ENCODE measurements at regions not wholly inside any gene's neighbourhood (a gene's known extent, or its start where the extent isn't known, plus 50 kb on each side); places are given as distances from the start of the nearest gene placed in this dataset.

GRCh38 chr17:72046178-72046577 is 74.6 kb upstream of the SOX9 start:
- Histone ChIP-seq H3K27me3 (ENCODE audit: control insufficient read depth in 2 of 2, insufficient read depth in 1 of 2, low read length in 1 of 2) (no peaks in the 10 kb centered on the region), H3K27ac (ENCODE audit: low read depth in 1 of 2, low read length in 1 of 2) (no peak overlapping the region), H3K4me1 (ENCODE audit: control insufficient read depth in 2 of 2, insufficient read depth in 2 of 2, low read length in 2 of 2) (no peaks in the 10 kb centered on the region), H3K36me3 (ENCODE audit: control insufficient read depth in 2 of 2, insufficient read depth in 2 of 2, low read length in 1 of 2) (no peaks in the 10 kb centered on the region), H3K9me3 (ENCODE audit: control insufficient read depth in 2 of 2, insufficient read depth in 1 of 2, low read length in 1 of 2) (no peaks in the 10 kb centered on the region), H3K4me3 (ENCODE audit: low read length in 2 of 2) (no peak overlapping the region)
- no peak for DNase-seq (ENCODE audit: low read depth in 6 of 9, low spot score in 9 of 9)
- WGBS, result 86% methylated on average over 3 of the region's 3 CpGs

- WGBS, result 87% methylated on average over 14 of the region's 14 CpGs
- Histone ChIP-seq H3K36me3 (ENCODE audit: control insufficient read depth in 2 of 2, insufficient read depth in 2 of 2, low read length in 1 of 2) (no peaks in the 10 kb centered on the region), H3K4me3 (ENCODE audit: low read length in 2 of 2) (no peak overlapping the region), H3K4me1 (ENCODE audit: control insufficient read depth in 2 of 2, insufficient read depth in 2 of 2, low read length in 2 of 2) (no peaks in the 10 kb centered on the region), H3K9me3 (ENCODE audit: control insufficient read depth in 2 of 2, insufficient read depth in 1 of 2, low read length in 1 of 2) (no peaks in the 10 kb centered on the region), H3K27ac (ENCODE audit: low read depth in 1 of 2, low read length in 1 of 2) (no peak overlapping the region), H3K27me3 (ENCODE audit: control insufficient read depth in 2 of 2, insufficient read depth in 1 of 2, low read length in 1 of 2) (no peaks in the 10 kb centered on the region)
- no peak for DNase-seq (ENCODE audit: low read depth in 6 of 9, low spot score in 9 of 9)
Measured at GRCh38 chr17:72046643-72047612, 73.9 kb upstream of the SOX9 start.

- DNase-seq (ENCODE audit: low read depth in 6 of 9, low spot score in 9 of 9), result no peak
- Histone ChIP-seq H3K27ac (ENCODE audit: low read depth in 1 of 2, low read length in 1 of 2) (no peak overlapping the region), H3K36me3 (ENCODE audit: control insufficient read depth in 2 of 2, insufficient read depth in 2 of 2, low read length in 1 of 2) (no peaks in the 10 kb centered on the region), H3K27me3 (ENCODE audit: control insufficient read depth in 2 of 2, insufficient read depth in 1 of 2, low read length in 1 of 2) (no peaks in the 10 kb centered on the region), H3K9me3 (ENCODE audit: control insufficient read depth in 2 of 2, insufficient read depth in 1 of 2, low read length in 1 of 2) (no peaks in the 10 kb centered on the region), H3K4me1 (ENCODE audit: control insufficient read depth in 2 of 2, insufficient read depth in 2 of 2, low read length in 2 of 2) (no peaks in the 10 kb centered on the region), H3K4me3 (ENCODE audit: low read length in 2 of 2) (no peak overlapping the region)
- 91% methylated on average over 2 of the region's 2 CpGs for WGBS
Measured at GRCh38 chr17:72049914-72050313, 70.9 kb upstream of the SOX9 start.

- H3K9me3 ChIP-seq (ENCODE audit: control insufficient read depth in 2 of 2, insufficient read depth in 1 of 2, low read length in 1 of 2), result no peaks in the 10 kb centered on the region
- 38% methylated on average over 11 of the region's 11 CpGs for WGBS
- no peak overlapping the region for H3K27ac ChIP-seq (ENCODE audit: low read depth in 1 of 2, low read length in 1 of 2)
- H3K4me1 ChIP-seq (ENCODE audit: control insufficient read depth in 2 of 2, insufficient read depth in 2 of 2, low read length in 2 of 2), result no peaks in the 10 kb centered on the region
- no peak for DNase-seq (ENCODE audit: low read depth in 6 of 9, low spot score in 9 of 9)
- no peaks in the 10 kb centered on the region for H3K27me3 ChIP-seq (ENCODE audit: control insufficient read depth in 2 of 2, insufficient read depth in 1 of 2, low read length in 1 of 2)
- H3K4me3 ChIP-seq (ENCODE audit: low read length in 2 of 2), result no peak overlapping the region
- H3K36me3 ChIP-seq (ENCODE audit: control insufficient read depth in 2 of 2, insufficient read depth in 2 of 2, low read length in 1 of 2), result no peaks in the 10 kb centered on the region
Measured at GRCh38 chr17:72053036-72053435, 67.8 kb upstream of the SOX9 start.

GRCh38 chr17:72053449-72053848 is 67.4 kb upstream of the SOX9 start:
- Histone ChIP-seq H3K27ac (ENCODE audit: low read depth in 1 of 2, low read length in 1 of 2) (no peak overlapping the region), H3K36me3 (ENCODE audit: control insufficient read depth in 2 of 2, insufficient read depth in 2 of 2, low read length in 1 of 2) (no peaks in the 10 kb centered on the region), H3K4me1 (ENCODE audit: control insufficient read depth in 2 of 2, insufficient read depth in 2 of 2, low read length in 2 of 2) (no peaks in the 10 kb centered on the region), H3K27me3 (ENCODE audit: control insufficient read depth in 2 of 2, insufficient read depth in 1 of 2, low read length in 1 of 2) (no peaks in the 10 kb centered on the region), H3K4me3 (ENCODE audit: low read length in 2 of 2) (no peak overlapping the region), H3K9me3 (ENCODE audit: control insufficient read depth in 2 of 2, insufficient read depth in 1 of 2, low read length in 1 of 2) (no peaks in the 10 kb centered on the region)
- 19% methylated on average over 12 of the region's 12 CpGs for WGBS
- no peak for DNase-seq (ENCODE audit: low read depth in 6 of 9, low spot score in 9 of 9)

- no peaks in the 10 kb centered on the region for H3K36me3 ChIP-seq (ENCODE audit: control insufficient read depth in 2 of 2, insufficient read depth in 2 of 2, low read length in 1 of 2)
- 97% methylated on average over 4 of the region's 4 CpGs for WGBS
- no peaks in the 10 kb centered on the region for H3K9me3 ChIP-seq (ENCODE audit: control insufficient read depth in 2 of 2, insufficient read depth in 1 of 2, low read length in 1 of 2)
- DNase-seq (ENCODE audit: low read depth in 6 of 9, low spot score in 9 of 9), result no peak
- H3K27ac ChIP-seq (ENCODE audit: low read depth in 1 of 2, low read length in 1 of 2), result no peak overlapping the region
- H3K27me3 ChIP-seq (ENCODE audit: control insufficient read depth in 2 of 2, insufficient read depth in 1 of 2, low read length in 1 of 2), result no peaks in the 10 kb centered on the region
- no peak overlapping the region for H3K4me3 ChIP-seq (ENCODE audit: low read length in 2 of 2)
- no peaks in the 10 kb centered on the region for H3K4me1 ChIP-seq (ENCODE audit: control insufficient read depth in 2 of 2, insufficient read depth in 2 of 2, low read length in 2 of 2)
Measured at GRCh38 chr17:72056155-72056554, 64.7 kb upstream of the SOX9 start.

GRCh38 chr17:72056727-72057290 is 64.0 kb upstream of the SOX9 start:
- H3K4me3 ChIP-seq (ENCODE audit: low read length in 2 of 2), result no peak overlapping the region
- H3K36me3 ChIP-seq (ENCODE audit: control insufficient read depth in 2 of 2, insufficient read depth in 2 of 2, low read length in 1 of 2), result no peaks in the 10 kb centered on the region
- no peaks in the 10 kb centered on the region for H3K9me3 ChIP-seq (ENCODE audit: control insufficient read depth in 2 of 2, insufficient read depth in 1 of 2, low read length in 1 of 2)
- no peak for DNase-seq (ENCODE audit: low read depth in 6 of 9, low spot score in 9 of 9)
- no peaks in the 10 kb centered on the region for H3K27me3 ChIP-seq (ENCODE audit: control insufficient read depth in 2 of 2, insufficient read depth in 1 of 2, low read length in 1 of 2)
- WGBS, result 51% methylated on average over 3 of the region's 3 CpGs
- no peak overlapping the region for H3K27ac ChIP-seq (ENCODE audit: low read depth in 1 of 2, low read length in 1 of 2)
- H3K4me1 ChIP-seq (ENCODE audit: control insufficient read depth in 2 of 2, insufficient read depth in 2 of 2, low read length in 2 of 2), result no peaks in the 10 kb centered on the region

GRCh38 chr17:72060084-72060483 is 60.7 kb upstream of the SOX9 start:
- DNase-seq (ENCODE audit: low read depth in 6 of 9, low spot score in 9 of 9), result no peak
- Histone ChIP-seq H3K9me3 (ENCODE audit: control insufficient read depth in 2 of 2, insufficient read depth in 1 of 2, low read length in 1 of 2) (no peaks in the 10 kb centered on the region), H3K4me3 (ENCODE audit: low read length in 2 of 2) (no peak overlapping the region), H3K27ac (ENCODE audit: low read depth in 1 of 2, low read length in 1 of 2) (no peak overlapping the region), H3K36me3 (ENCODE audit: control insufficient read depth in 2 of 2, insufficient read depth in 2 of 2, low read length in 1 of 2) (no peaks in the 10 kb centered on the region), H3K27me3 (ENCODE audit: control insufficient read depth in 2 of 2, insufficient read depth in 1 of 2, low read length in 1 of 2) (no peaks in the 10 kb centered on the region), H3K4me1 (ENCODE audit: control insufficient read depth in 2 of 2, insufficient read depth in 2 of 2, low read length in 2 of 2) (no peaks in the 10 kb centered on the region)
- WGBS, result 84% methylated on average over 1 of the region's 1 CpG

GRCh38 chr17:72063262-72063661 is 57.6 kb upstream of the SOX9 start:
- Histone ChIP-seq H3K9me3 (ENCODE audit: control insufficient read depth in 2 of 2, insufficient read depth in 1 of 2, low read length in 1 of 2) (no peaks in the 10 kb centered on the region), H3K27me3 (ENCODE audit: control insufficient read depth in 2 of 2, insufficient read depth in 1 of 2, low read length in 1 of 2) (no peaks in the 10 kb centered on the region), H3K4me1 (ENCODE audit: control insufficient read depth in 2 of 2, insufficient read depth in 2 of 2, low read length in 2 of 2) (no peaks in the 10 kb centered on the region), H3K36me3 (ENCODE audit: control insufficient read depth in 2 of 2, insufficient read depth in 2 of 2, low read length in 1 of 2) (no peaks in the 10 kb centered on the region), H3K27ac (ENCODE audit: low read depth in 1 of 2, low read length in 1 of 2) (no peak overlapping the region), H3K4me3 (ENCODE audit: low read length in 2 of 2) (no peak overlapping the region)
- DNase-seq (ENCODE audit: low read depth in 6 of 9, low spot score in 9 of 9), result no peak
- WGBS, result 89% methylated on average over 3 of the region's 3 CpGs
